Gastrocnemius medialis (tissue), 4 donors: ENCODE measurements at regions not wholly inside any gene's neighbourhood (a gene's known extent, or its start where the extent isn't known, plus 50 kb on each side); places are given as distances from the start of the nearest gene placed in this dataset.
"Not testable (repeated sequence)": the region's sequence is repeated elsewhere in the genome, so short reads cannot be mapped to it uniquely, and the experiment has no call there.

ENCODE experiments used
- CTCF ChIP-seq, 5 experiments: fragments of 450-650 bp in 3 of 5; fragments of 200-600 bp in 2 of 5; sonication (generic) in 2 of 5; IDR thresholded peaks in 4 of 5; conservative IDR thresholded peaks in 1 of 5; 1 replicate in 4 of 5; 2 replicates in 1 of 5; pipeline ENCODE4 v1.5.1; 2016 to 2019; ENCODE audit warnings: antibody characterized with exemption in 5 of 5, mild to moderate bottlenecking in 3 of 5, moderate library complexity in 3 of 5
- POLR2A ChIP-seq, 2 donors: fragments of 450-650 bp; IDR thresholded peaks; one replicate each; pipeline ENCODE4 v1.6.1; 2017; ENCODE audit warnings: antibody characterized with exemption in 2 of 2, mild to moderate bottlenecking in 2 of 2, moderate library complexity in 2 of 2

GRCh38 chr7:73205594-73205993 is 103.0 kb downstream of the NSUN5 start:
- not testable (repeated sequence) for TF ChIP-seq CTCF (IDR thresholded peaks at IDR 0.05 in 4 of 5, conservative IDR thresholded peaks at IDR 0.05 in 1 of 5); POLR2A (IDR thresholded peaks at IDR 0.05)
